ENCODE measurements at regions not wholly inside any gene's neighbourhood (a gene's known extent, or its start where the extent isn't known, plus 50 kb on each side); places are given as distances from the start of the nearest gene placed in this dataset.

DNA sequence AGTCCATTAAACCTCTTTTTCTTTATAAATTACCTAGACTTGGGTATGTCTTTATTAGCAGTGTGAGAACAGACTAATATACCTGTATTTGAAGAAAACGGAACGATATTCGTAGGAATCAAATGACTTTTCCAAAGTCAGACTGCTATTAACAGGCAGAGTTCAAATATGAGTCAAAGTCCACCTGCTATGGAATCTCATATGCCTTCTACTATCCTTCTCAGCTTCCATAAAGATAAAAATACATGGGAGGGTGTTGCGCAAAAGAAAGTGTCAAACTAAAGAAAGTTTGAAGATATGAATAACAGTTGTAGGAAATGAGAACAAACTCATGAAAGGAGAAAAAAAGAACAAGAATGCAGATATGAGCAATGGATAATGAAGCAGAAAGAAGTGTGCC lies 704.6 kb downstream of the EFNB2 start:
- Histone ChIP-seq H3K4me2 (ENCODE audit: insufficient read depth, low read length) (no peak overlapping the region), H3K4me1 (ENCODE audit: insufficient read depth, low read length) (no peaks in the 10 kb centered on the region), H3K27me3 (ENCODE audit: insufficient read depth, low read length, poor library complexity) (no peaks in the 10 kb centered on the region), H3K36me3 (ENCODE audit: insufficient read depth, low read length) (no peaks in the 10 kb centered on the region), H2AFZ (ENCODE audit: low read depth, low read length) (no peak overlapping the region), H4K20me1 (ENCODE audit: insufficient read depth, low read length) (no peaks in the 10 kb centered on the region), H3K27ac (ENCODE audit: low read length) (no peak overlapping the region), H3K4me3 (ENCODE audit: low read depth in 1 of 2, low read length in 2 of 2) (no peak overlapping the region), H3K9me3 (ENCODE audit: insufficient read depth, low read length, severe bottlenecking) (peaks cover 3% of the 10 kb centered on the region), H3K79me2 (ENCODE audit: insufficient read depth, low read length) (no peaks in the 10 kb centered on the region), H3K9ac (ENCODE audit: low read depth, low read length) (no peak overlapping the region)
- TF ChIP-seq, protein P1, sequence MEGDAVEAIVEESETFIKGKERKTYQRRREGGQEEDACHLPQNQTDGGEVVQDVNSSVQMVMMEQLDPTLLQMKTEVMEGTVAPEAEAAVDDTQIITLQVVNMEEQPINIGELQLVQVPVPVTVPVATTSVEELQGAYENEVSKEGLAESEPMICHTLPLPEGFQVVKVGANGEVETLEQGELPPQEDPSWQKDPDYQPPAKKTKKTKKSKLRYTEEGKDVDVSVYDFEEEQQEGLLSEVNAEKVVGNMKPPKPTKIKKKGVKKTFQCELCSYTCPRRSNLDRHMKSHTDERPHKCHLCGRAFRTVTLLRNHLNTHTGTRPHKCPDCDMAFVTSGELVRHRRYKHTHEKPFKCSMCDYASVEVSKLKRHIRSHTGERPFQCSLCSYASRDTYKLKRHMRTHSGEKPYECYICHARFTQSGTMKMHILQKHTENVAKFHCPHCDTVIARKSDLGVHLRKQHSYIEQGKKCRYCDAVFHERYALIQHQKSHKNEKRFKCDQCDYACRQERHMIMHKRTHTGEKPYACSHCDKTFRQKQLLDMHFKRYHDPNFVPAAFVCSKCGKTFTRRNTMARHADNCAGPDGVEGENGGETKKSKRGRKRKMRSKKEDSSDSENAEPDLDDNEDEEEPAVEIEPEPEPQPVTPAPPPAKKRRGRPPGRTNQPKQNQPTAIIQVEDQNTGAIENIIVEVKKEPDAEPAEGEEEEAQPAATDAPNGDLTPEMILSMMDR (IDR thresholded peaks at IDR 0.05; ENCODE audit: borderline replicate concordance, extremely low read depth, low read length, poor library complexity, severe bottlenecking), result no peak
- no peak for TF ChIP-seq EZH2 (IDR thresholded peaks at IDR 0.05; ENCODE audit: borderline replicate concordance, low read depth, low read length, severe bottlenecking)
- ATAC-seq (ENCODE audit: insufficient read depth, low read depth) (no peak), DNase-seq (no peak)

DNA sequence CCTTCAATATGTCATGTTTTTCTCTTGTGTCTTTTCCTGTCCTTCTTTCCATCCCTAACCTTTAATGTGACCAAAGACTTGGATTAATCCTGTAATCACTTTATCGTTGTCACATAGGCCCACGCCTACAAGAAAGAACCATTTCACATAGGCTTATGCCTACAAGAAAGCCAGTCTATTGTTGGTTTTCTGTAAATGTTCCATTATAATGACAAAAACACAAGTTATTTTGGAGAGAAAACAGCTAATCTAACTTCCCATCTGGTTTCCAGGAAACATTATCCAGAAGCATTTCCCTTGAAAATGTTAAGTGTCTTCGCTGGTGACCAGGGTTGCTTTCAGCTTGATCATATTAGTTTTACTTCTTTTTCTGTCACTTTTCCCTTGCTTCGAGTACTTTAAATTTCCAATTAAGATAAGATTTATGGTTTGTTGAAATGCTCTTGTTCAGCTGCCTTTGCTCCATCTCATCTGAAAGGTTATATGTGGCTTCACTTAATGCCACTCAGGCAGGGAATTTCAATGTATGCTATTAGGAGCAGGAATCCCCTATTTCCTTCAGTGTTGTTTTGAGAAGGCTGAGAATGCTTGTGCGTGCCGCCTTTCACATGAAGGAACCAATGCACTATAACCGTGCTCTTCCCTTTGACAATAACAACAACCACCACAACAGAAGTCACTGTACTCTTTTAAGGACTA lies 708.2 kb downstream of the EFNB2 start:
- Histone ChIP-seq H3K79me2 (ENCODE audit: insufficient read depth, low read length) (no peaks in the 10 kb centered on the region), H3K4me3 (ENCODE audit: low read depth in 1 of 2, low read length in 2 of 2) (no peak overlapping the region), H3K9me3 (ENCODE audit: insufficient read depth, low read length, severe bottlenecking) (peaks cover 3% of the 10 kb centered on the region), H4K20me1 (ENCODE audit: insufficient read depth, low read length) (no peaks in the 10 kb centered on the region), H3K27me3 (ENCODE audit: insufficient read depth, low read length, poor library complexity) (no peaks in the 10 kb centered on the region), H3K4me2 (ENCODE audit: insufficient read depth, low read length) (no peak overlapping the region), H3K27ac (ENCODE audit: low read length) (no peak overlapping the region), H2AFZ (ENCODE audit: low read depth, low read length) (no peak overlapping the region), H3K9ac (ENCODE audit: low read depth, low read length) (no peak overlapping the region), H3K36me3 (ENCODE audit: insufficient read depth, low read length) (no peaks in the 10 kb centered on the region), H3K4me1 (ENCODE audit: insufficient read depth, low read length) (no peaks in the 10 kb centered on the region)
- no peak for DNase-seq
- TF ChIP-seq EZH2 (IDR thresholded peaks at IDR 0.05; ENCODE audit: borderline replicate concordance, low read depth, low read length, severe bottlenecking), result no peak
- TF ChIP-seq, protein P1 (IDR thresholded peaks at IDR 0.05; ENCODE audit: borderline replicate concordance, extremely low read depth, low read length, poor library complexity, severe bottlenecking), result no peak
- no peak for ATAC-seq (ENCODE audit: insufficient read depth, low read depth)

DNA sequence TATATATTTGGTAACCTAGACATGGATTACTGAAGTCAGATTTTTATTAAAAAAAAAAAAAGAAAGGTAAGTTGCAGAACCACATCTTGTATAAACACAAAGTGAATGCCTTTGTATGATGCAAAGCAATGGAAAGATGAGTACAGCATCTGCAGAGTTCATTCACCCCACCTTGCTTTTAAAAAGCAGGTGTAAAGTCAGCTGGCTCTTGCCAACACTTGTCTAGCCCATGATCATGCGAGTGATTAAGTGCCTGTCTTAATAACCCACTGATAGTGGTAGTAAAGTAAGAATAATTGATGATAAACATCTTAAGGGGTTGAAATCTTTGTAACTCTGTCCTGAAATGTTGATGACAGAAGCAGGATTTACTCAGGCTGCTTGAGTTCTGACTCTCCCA lies 710.4 kb downstream of the EFNB2 start:
- H3K27ac ChIP-seq (ENCODE audit: low read length), result no peak overlapping the region
- ATAC-seq (ENCODE audit: insufficient read depth, low read depth), result no peak

More for the DNA sequence above, 710.4 kb downstream of the EFNB2 start:
- Histone ChIP-seq H3K79me2 (ENCODE audit: insufficient read depth, low read length) (no peaks in the 10 kb centered on the region), H3K27me3 (ENCODE audit: insufficient read depth, low read length, poor library complexity) (no peaks in the 10 kb centered on the region), H4K20me1 (ENCODE audit: insufficient read depth, low read length) (no peaks in the 10 kb centered on the region), H2AFZ (ENCODE audit: low read depth, low read length) (no peak overlapping the region), H3K4me3 (ENCODE audit: low read depth in 1 of 2, low read length in 2 of 2) (no peak overlapping the region), H3K9me3 (ENCODE audit: insufficient read depth, low read length, severe bottlenecking) (peaks cover 3% of the 10 kb centered on the region), H3K36me3 (ENCODE audit: insufficient read depth, low read length) (no peaks in the 10 kb centered on the region), H3K4me1 (ENCODE audit: insufficient read depth, low read length) (peaks cover 3% of the 10 kb centered on the region; the same call in 1 of the 2 replicates), H3K4me2 (ENCODE audit: insufficient read depth, low read length) (no peak overlapping the region), H3K9ac (ENCODE audit: low read depth, low read length) (no peak overlapping the region)
- no peak for TF ChIP-seq EZH2 (IDR thresholded peaks at IDR 0.05; ENCODE audit: borderline replicate concordance, low read depth, low read length, severe bottlenecking)
- TF ChIP-seq, protein P1 (IDR thresholded peaks at IDR 0.05; ENCODE audit: borderline replicate concordance, extremely low read depth, low read length, poor library complexity, severe bottlenecking), result no peak
- DNase-seq, result no peak
